ENCODE measurements at regions not wholly inside any gene's neighbourhood (a gene's known extent, or its start where the extent isn't known, plus 50 kb on each side); places are given as distances from the start of the nearest gene placed in this dataset.
"Not testable (repeated sequence)": the region's sequence is repeated elsewhere in the genome, so short reads cannot be mapped to it uniquely, and the experiment has no call there.

DNA sequence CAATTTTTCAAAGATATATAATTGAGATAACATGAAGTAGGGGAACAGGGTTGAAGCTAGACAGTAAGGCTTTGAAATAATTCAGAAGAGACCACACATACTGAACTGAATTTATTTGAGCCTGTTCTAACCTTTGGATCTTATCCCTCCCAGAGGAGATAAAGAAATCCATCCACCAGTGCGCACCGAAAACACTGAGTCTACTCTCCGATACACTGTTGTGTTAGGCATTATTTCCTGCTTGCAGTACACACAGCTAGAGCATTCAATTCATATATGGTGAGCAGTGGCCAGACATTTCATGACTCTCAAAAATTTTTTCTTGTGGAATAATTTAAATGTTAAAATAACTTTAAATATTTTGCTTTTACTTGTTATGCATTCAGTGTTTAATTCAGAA lies 342.7 kb downstream of the GPD2 start:
- no peaks in the 10 kb centered on the region for H3K4me1 ChIP-seq (ENCODE audit: low read length)
- no peak overlapping the region for H3K4me3 ChIP-seq (ENCODE audit: low read length)
- H3K27ac ChIP-seq (ENCODE audit: low read length), result no peak overlapping the region
- no peak overlapping the region for H3K4me2 ChIP-seq (ENCODE audit: low read length)
- no peaks in the 10 kb centered on the region for H3K36me3 ChIP-seq (replicated peaks; ENCODE audit: low read depth, low read length)
- no peaks in the 10 kb centered on the region for H3K27me3 ChIP-seq (ENCODE audit: low read depth, low read length)
- no peak overlapping the region for H2AFZ ChIP-seq (ENCODE audit: low read depth, low read length)
- no peaks in the 10 kb centered on the region for H3K79me2 ChIP-seq (ENCODE audit: low read length)
- TF ChIP-seq, protein P1, sequence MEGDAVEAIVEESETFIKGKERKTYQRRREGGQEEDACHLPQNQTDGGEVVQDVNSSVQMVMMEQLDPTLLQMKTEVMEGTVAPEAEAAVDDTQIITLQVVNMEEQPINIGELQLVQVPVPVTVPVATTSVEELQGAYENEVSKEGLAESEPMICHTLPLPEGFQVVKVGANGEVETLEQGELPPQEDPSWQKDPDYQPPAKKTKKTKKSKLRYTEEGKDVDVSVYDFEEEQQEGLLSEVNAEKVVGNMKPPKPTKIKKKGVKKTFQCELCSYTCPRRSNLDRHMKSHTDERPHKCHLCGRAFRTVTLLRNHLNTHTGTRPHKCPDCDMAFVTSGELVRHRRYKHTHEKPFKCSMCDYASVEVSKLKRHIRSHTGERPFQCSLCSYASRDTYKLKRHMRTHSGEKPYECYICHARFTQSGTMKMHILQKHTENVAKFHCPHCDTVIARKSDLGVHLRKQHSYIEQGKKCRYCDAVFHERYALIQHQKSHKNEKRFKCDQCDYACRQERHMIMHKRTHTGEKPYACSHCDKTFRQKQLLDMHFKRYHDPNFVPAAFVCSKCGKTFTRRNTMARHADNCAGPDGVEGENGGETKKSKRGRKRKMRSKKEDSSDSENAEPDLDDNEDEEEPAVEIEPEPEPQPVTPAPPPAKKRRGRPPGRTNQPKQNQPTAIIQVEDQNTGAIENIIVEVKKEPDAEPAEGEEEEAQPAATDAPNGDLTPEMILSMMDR (IDR thresholded peaks at IDR 0.05; ENCODE audit: low read depth, low read length), result no peak
- TF ChIP-seq EZH2phosphoT487 (IDR thresholded peaks at IDR 0.05; ENCODE audit: low read depth), result no peak
- no peak overlapping the region for H3K9ac ChIP-seq (ENCODE audit: low read length)
- no peaks in the 10 kb centered on the region for H4K20me1 ChIP-seq (ENCODE audit: insufficient read depth, low read length)
- no peaks in the 10 kb centered on the region for H3K9me3 ChIP-seq (ENCODE audit: insufficient read depth, low read length)

DNA sequence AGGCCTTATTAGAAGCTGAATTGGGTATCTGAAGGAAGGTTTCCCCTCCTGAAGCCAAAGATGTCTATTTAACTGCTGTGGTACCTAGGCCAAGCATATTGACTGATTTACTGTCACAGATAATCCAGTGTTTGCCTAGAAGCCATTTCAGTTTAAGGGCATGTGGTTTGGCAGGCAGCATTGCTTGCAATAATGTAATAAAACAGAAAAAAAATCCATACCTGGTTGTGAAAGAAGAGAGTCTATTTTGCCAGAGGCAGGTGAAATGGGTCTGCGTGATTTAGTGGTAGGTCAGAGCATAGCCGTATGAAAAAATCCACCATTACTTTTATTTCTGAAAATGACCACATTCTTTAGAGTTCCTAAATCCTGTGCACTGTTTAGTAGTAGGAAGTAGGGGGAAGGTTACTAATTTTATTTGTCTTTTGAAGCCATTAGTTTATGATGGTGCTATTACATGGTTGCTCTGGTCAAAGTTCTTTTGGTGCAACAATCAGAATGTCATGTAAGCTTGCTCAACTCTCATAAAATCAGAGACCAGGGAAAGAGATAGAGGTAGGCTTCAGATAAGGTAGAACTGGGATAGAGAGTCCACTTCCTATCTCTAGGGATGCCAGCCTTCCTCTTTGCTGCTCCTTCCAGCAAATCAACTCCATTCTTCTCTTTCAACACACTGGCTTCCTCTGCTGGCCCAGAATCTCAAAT lies 343.4 kb downstream of the GPD2 start:
- no peak overlapping the region for H3K9ac ChIP-seq (ENCODE audit: low read length)
- H3K4me3 ChIP-seq (ENCODE audit: low read length), result no peak overlapping the region
- H3K27me3 ChIP-seq (ENCODE audit: low read depth, low read length), result no peaks in the 10 kb centered on the region
- H3K27ac ChIP-seq (ENCODE audit: low read length), result no peak overlapping the region
- no peaks in the 10 kb centered on the region for H3K9me3 ChIP-seq (ENCODE audit: insufficient read depth, low read length)
- no peak overlapping the region for H3K4me2 ChIP-seq (ENCODE audit: low read length)
- no peak for TF ChIP-seq EZH2phosphoT487 (IDR thresholded peaks at IDR 0.05; ENCODE audit: low read depth)
- TF ChIP-seq, protein P1 (IDR thresholded peaks at IDR 0.05; ENCODE audit: low read depth, low read length), result no peak
- H3K36me3 ChIP-seq (replicated peaks; ENCODE audit: low read depth, low read length), result no peaks in the 10 kb centered on the region
- H3K79me2 ChIP-seq (ENCODE audit: low read length), result no peaks in the 10 kb centered on the region
- no peaks in the 10 kb centered on the region for H4K20me1 ChIP-seq (ENCODE audit: insufficient read depth, low read length)
- H3K4me1 ChIP-seq (ENCODE audit: low read length), result no peaks in the 10 kb centered on the region
- H2AFZ ChIP-seq (ENCODE audit: low read depth, low read length), result no peak overlapping the region

DNA sequence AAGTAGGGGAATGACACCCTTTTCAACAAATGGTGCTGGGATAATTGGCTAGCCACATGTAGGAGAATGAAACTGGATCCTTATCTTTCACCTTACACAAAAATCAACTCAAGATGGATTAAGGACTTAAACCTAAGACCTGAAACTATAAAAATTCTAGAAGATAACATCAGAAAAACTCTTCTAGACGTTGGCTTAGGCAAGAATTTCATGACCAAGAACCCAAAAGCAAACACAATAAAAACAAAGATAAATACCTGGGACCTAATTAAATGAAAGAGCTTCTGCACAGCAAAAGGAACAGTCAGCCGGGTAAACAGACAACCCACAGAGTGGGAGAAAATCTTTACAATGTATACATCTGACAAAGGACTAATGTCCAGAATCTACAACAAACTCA lies 345.5 kb downstream of the GPD2 start:
- H3K27me3 ChIP-seq (ENCODE audit: low read depth, low read length); H3K4me3 ChIP-seq (ENCODE audit: low read length); H3K4me1 ChIP-seq (ENCODE audit: low read length); H2AFZ ChIP-seq (ENCODE audit: low read depth, low read length); H3K9ac ChIP-seq (ENCODE audit: low read length); H4K20me1 ChIP-seq (ENCODE audit: insufficient read depth, low read length); H3K36me3 ChIP-seq (replicated peaks; ENCODE audit: low read depth, low read length); H3K4me2 ChIP-seq (ENCODE audit: low read length); H3K79me2 ChIP-seq (ENCODE audit: low read length); H3K9me3 ChIP-seq (ENCODE audit: insufficient read depth, low read length); H3K27ac ChIP-seq (ENCODE audit: low read length): not testable (repeated sequence)

DNA sequence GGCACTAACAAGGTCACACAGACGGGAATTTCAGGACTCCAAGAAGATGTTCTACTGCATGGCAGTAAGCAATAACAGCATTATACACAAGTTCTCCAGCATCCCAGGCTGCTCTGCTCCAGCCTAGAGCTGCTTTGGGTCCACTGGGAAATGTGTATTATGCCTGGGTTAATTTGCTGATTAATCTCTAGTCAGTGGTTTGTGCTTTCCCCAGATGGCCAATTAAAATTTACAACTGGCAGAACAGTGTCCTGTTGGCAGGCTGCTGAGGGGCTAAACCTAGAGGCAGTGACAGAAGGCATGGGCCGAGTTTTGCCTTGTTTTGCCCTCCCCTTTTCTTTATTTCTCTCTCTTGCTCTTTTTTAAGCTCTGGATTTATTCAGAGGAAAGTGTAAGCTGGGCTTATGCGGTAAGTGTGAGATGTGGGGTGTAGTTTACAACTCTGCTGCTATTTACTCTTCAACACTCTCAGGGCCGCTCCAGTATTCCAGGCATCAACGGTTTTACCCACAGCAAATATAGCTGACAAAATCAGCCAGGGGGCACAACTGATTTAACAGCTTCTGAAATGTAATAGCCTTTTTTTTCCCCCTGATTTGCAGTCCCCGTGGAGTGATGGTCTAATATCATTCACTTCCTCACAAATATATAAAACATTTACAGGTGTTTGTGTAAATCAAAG lies 348.0 kb downstream of the GPD2 start:
- no peak overlapping the region for H3K27ac ChIP-seq (ENCODE audit: low read length)
- H3K27me3 ChIP-seq (ENCODE audit: low read depth, low read length), result no peaks in the 10 kb centered on the region
- H3K36me3 ChIP-seq (replicated peaks; ENCODE audit: low read depth, low read length), result no peaks in the 10 kb centered on the region
- H3K4me2 ChIP-seq (ENCODE audit: low read length), result no peak overlapping the region
- no peaks in the 10 kb centered on the region for H4K20me1 ChIP-seq (ENCODE audit: insufficient read depth, low read length)
- no peak overlapping the region for H3K9ac ChIP-seq (ENCODE audit: low read length)
- H3K79me2 ChIP-seq (ENCODE audit: low read length), result no peaks in the 10 kb centered on the region
- no peaks in the 10 kb centered on the region for H3K4me1 ChIP-seq (ENCODE audit: low read length)
- no peak overlapping the region for H2AFZ ChIP-seq (ENCODE audit: low read depth, low read length)
- TF ChIP-seq, protein P1 (IDR thresholded peaks at IDR 0.05; ENCODE audit: low read depth, low read length), result no peak
- no peak for TF ChIP-seq EZH2phosphoT487 (IDR thresholded peaks at IDR 0.05; ENCODE audit: low read depth)
- H3K9me3 ChIP-seq (ENCODE audit: insufficient read depth, low read length), result no peaks in the 10 kb centered on the region
- H3K4me3 ChIP-seq (ENCODE audit: low read length), result no peak overlapping the region
